B cell (primary cell): ENCODE measurements at regions not wholly inside any gene's neighbourhood (a gene's known extent, or its start where the extent isn't known, plus 50 kb on each side); places are given as distances from the start of the nearest gene placed in this dataset.

Source experiments
- ATAC-seq: fragments of 200-7000 bp; cut with Tn5 transposase; one replicate; pipeline ENCODE4 v1.10.0; 2021; ENCODE audit warnings: low read depth, mild to moderate bottlenecking, moderate number of reproducible peaks, moderate library complexity
- CTCF ChIA-PET: fragments of 350-600 bp; sonication (Branson Sonifier 250); formaldehyde crosslinking; loops from one replicate; lab custom pipeline; 2021; ENCODE audit warnings: antibody characterized with exemption, inconsistent platforms; lab: Charles Lee
- POLR2A ChIA-PET: fragments of 350-600 bp; sonication (Branson Sonifier 250); formaldehyde crosslinking; loops from one replicate; lab custom pipeline; 2021; ENCODE audit warnings: antibody characterized with exemption; lab: Charles Lee
- DNase-seq: peaks from one replicate; pipeline ENCODE4 v3.0.0; 2013
- H2AFZ ChIP-seq: 2 replicates; pipeline ENCODE4 v1.6.1; 2012; ENCODE audit warnings: mild to moderate bottlenecking, low read depth, low read length; ENCODE audit not compliant: insufficient read depth, poor library complexity, severe bottlenecking
- H3K27ac ChIP-seq, 2 donors: 1 replicate in 1 of 2; 2 replicates in 1 of 2; pipeline ENCODE4 v1.5.1; 2012 to 2013; ENCODE audit warnings: low read length in 2 of 2, mild to moderate bottlenecking in 2 of 2, moderate library complexity in 1 of 2
- H3K27me3 ChIP-seq, 4 experiments: fragments of 200-600 bp in 1 of 4; sonication (generic) in 1 of 4; replicated peaks in 1 of 4; 1 replicate in 2 of 4; 2 replicates in 2 of 4; pipeline versions ENCODE4 v1.6.1 to v1.7.0; 2013 to 2016; ENCODE audit warnings: low read length in 3 of 4, mild to moderate bottlenecking in 2 of 4, mixed read lengths in 1 of 4, moderate library complexity in 1 of 4; ENCODE audit not compliant: insufficient read depth in 4 of 4, control insufficient read depth in 3 of 4; ENCODE audit errors: control extremely low read depth in 1 of 4
- H3K36me3 ChIP-seq, 2 experiments: replicated peaks in 1 of 2; 1 replicate in 1 of 2; 2 replicates in 1 of 2; pipeline versions ENCODE4 v1.6.1 to v1.7.1; 2013; ENCODE audit warnings: low read length in 1 of 2; ENCODE audit not compliant: insufficient read depth in 2 of 2, control insufficient read depth in 1 of 2; ENCODE audit errors: control extremely low read depth in 1 of 2, extremely low read depth in 1 of 2
- H3K4me1 ChIP-seq, 2 donors: fragments of 200-600 bp in 1 of 2; sonication (generic) in 1 of 2; 1 replicate in 1 of 2; 2 replicates in 1 of 2; pipeline versions ENCODE4 v1.5.1 to v1.6.1; 2013 to 2017; ENCODE audit warnings: low read length in 2 of 2; ENCODE audit not compliant: control insufficient read depth in 2 of 2, insufficient read depth in 2 of 2
- H3K4me2 ChIP-seq: replicated peaks from 2 replicates; pipeline ENCODE3; 2012; ENCODE audit warnings: mild to moderate bottlenecking, low read depth, low read length; ENCODE audit not compliant: poor library complexity, severe bottlenecking
- H3K4me3 ChIP-seq, 5 experiments: fragments of 200-600 bp in 1 of 5; sonication (generic) in 1 of 5; 1 replicate in 3 of 5; 2 replicates in 2 of 5; pipeline versions ENCODE4 v1.5.1 to v1.7.0; 2011 to 2016; ENCODE audit warnings: low read length in 4 of 5, mild to moderate bottlenecking in 4 of 5, low read depth in 2 of 5, control low read depth in 1 of 5, moderate library complexity in 1 of 5; ENCODE audit not compliant: insufficient read depth in 1 of 5; ENCODE audit errors: control extremely low read depth in 1 of 5, extremely low read depth in 1 of 5
- H3K79me2 ChIP-seq: fragments of 200-600 bp; sonication (generic); one replicate; pipeline ENCODE4 v1.6.0; 2016; ENCODE audit warnings: low read length; ENCODE audit not compliant: control insufficient read depth, insufficient read depth
- H3K9ac ChIP-seq: fragments of 200-600 bp; sonication (generic); 2 replicates; pipeline ENCODE4 v1.6.1; 2017; ENCODE audit warnings: mild to moderate bottlenecking, low read length, moderate library complexity
- H3K9me3 ChIP-seq, 3 donors: one replicate each; pipeline versions ENCODE4 v1.6.1 to v1.7.1; 2013; ENCODE audit warnings: low read length in 2 of 3; ENCODE audit not compliant: control insufficient read depth in 2 of 3, insufficient read depth in 1 of 3; ENCODE audit errors: control extremely low read depth in 1 of 3
- H4K20me1 ChIP-seq: 2 replicates; pipeline ENCODE4 v1.6.0; 2012; ENCODE audit warnings: mild to moderate bottlenecking, low read length; ENCODE audit not compliant: insufficient read depth, control insufficient read depth, poor library complexity, severe bottlenecking
- H3K27ac Mint-ChIP-seq: one replicate; pipeline ENCODE4 v1.8.0; 2021; ENCODE audit warnings: mixed read lengths
- H3K27me3 Mint-ChIP-seq: one replicate; pipeline ENCODE4 v1.8.0; 2021; ENCODE audit warnings: mixed read lengths
- H3K4me1 Mint-ChIP-seq: one replicate; pipeline ENCODE4 v1.8.0; 2021; ENCODE audit warnings: mixed read lengths
- H3K4me3 Mint-ChIP-seq: one replicate; pipeline ENCODE4 v1.8.0; 2021; ENCODE audit warnings: mixed read lengths
- H3K9me3 Mint-ChIP-seq: one replicate; pipeline ENCODE4 v1.8.0; 2022; ENCODE audit warnings: mixed read lengths; ENCODE audit not compliant: insufficient read depth
- CTCF ChIP-seq: fragments of 200-600 bp; IDR thresholded peaks from one replicate; pipeline ENCODE4 v1.8.0; 2022; ENCODE audit warnings: antibody characterized with exemption, mild to moderate bottlenecking
- EZH2 ChIP-seq: IDR thresholded peaks from 2 replicates; pipeline ENCODE4 v1.6.1; 2012; ENCODE audit warnings: borderline replicate concordance, low read depth, mild to moderate bottlenecking, moderate library complexity, low read length; ENCODE audit not compliant: insufficient read depth, poor library complexity, severe bottlenecking
- WGBS: methylation state at CpG from one replicate; pipeline ENCODE4 v1.1.5; 2013; ENCODE audit warnings: missing lambda C conversion rate; ENCODE audit not compliant: insufficient coverage; 5-methylcytosine and 5-hydroxymethylcytosine counted together
- intact Hi-C: fragments of 100-400 bp; cut with micrococcal nuclease; formaldehyde crosslinking; loops from one replicate; pipeline ENCODE4 v1.10.0; 2022

GRCh38 chr14:81938341-81938740, 404.7 kb upstream of the SEL1L start:
- no peaks in the 10 kb centered on the region for H3K27me3 ChIP-seq
- POLR2A ChIA-PET: no interaction called here
- intact Hi-C loops: no loop called here
- Mint-ChIP-seq H3K27me3 (no peaks in the 10 kb centered on the region), H3K27ac (no peak overlapping the region), H3K4me3 (no peak overlapping the region), H3K4me1 (no peaks in the 10 kb centered on the region), H3K9me3 (no peaks in the 10 kb centered on the region)
- no peak overlapping the region for H2AFZ ChIP-seq
- no peaks in the 10 kb centered on the region for H3K9me3 ChIP-seq
- no peak overlapping the region for H3K4me3 ChIP-seq
- H3K4me1 ChIP-seq: no peaks in the 10 kb centered on the region
- H3K4me2 ChIP-seq: no peak overlapping the region
- CTCF ChIA-PET: no interaction called here
- H3K36me3 ChIP-seq: no peaks in the 10 kb centered on the region
- H3K9ac ChIP-seq: no peak overlapping the region
- H3K79me2 ChIP-seq: no peaks in the 10 kb centered on the region
- TF ChIP-seq CTCF (no peak), EZH2 (no peak)
- ATAC-seq (no peak), DNase-seq (no peak)
- no peaks in the 10 kb centered on the region for H4K20me1 ChIP-seq
- WGBS: 25% methylated on average over 3 of the region's 3 CpGs
- H3K27ac ChIP-seq: no peak overlapping the region

- ATAC-seq (no peak), DNase-seq (no peak)
- no peak overlapping the region for H3K4me2 ChIP-seq
- CTCF ChIA-PET: no interaction called here
- H3K27ac ChIP-seq: no peak overlapping the region
- H3K4me1 Mint-ChIP-seq: no peaks in the 10 kb centered on the region
- no peaks in the 10 kb centered on the region for H3K36me3 ChIP-seq
- H3K79me2 ChIP-seq: no peaks in the 10 kb centered on the region
- no peaks in the 10 kb centered on the region for H3K27me3 Mint-ChIP-seq
- H3K9ac ChIP-seq: no peak overlapping the region
- H3K4me3 Mint-ChIP-seq: no peak overlapping the region
- H4K20me1 ChIP-seq: no peaks in the 10 kb centered on the region
- no peaks in the 10 kb centered on the region for H3K27me3 ChIP-seq
- intact Hi-C loops: no loop called here
- H2AFZ ChIP-seq: no peak overlapping the region
- no CpG with 5 or more reads among the region's 1 CpG for WGBS
- POLR2A ChIA-PET: no interaction called here
- no peaks in the 10 kb centered on the region for H3K9me3 Mint-ChIP-seq
- no peaks in the 10 kb centered on the region for H3K9me3 ChIP-seq
- no peaks in the 10 kb centered on the region for H3K4me1 ChIP-seq
- no peak overlapping the region for H3K4me3 ChIP-seq
- TF ChIP-seq CTCF (no peak), EZH2 (no peak)
- H3K27ac Mint-ChIP-seq: no peak overlapping the region
These were observed 407.0 kb upstream of the SEL1L start for GRCh38 chr14:81940651-81941050.
